HEK293T (cell line): ENCODE measurements at regions not wholly inside any gene's neighbourhood (a gene's known extent, or its start where the extent isn't known, plus 50 kb on each side); places are given as distances from the start of the nearest gene placed in this dataset.

ENCODE experiments used
- CTCF ChIA-PET: fragments of 350-600 bp; formaldehyde crosslinking; extraction: SDS; loops from one replicate; lab custom pipeline; 2021; ENCODE audit warnings: antibody characterized with exemption, inconsistent platforms; lab: Yijun Ruan, JAX
- POLR2A ChIA-PET: fragments of 350-600 bp; formaldehyde crosslinking; extraction: SDS; loops from one replicate; lab custom pipeline; 2020; ENCODE audit warnings: antibody characterized with exemption, inconsistent platforms; lab: Yijun Ruan, JAX
- DNase-seq: peaks from one replicate; pipeline ENCODE4 v3.0.0; 2012; ENCODE audit warnings: mixed read lengths; ENCODE audit errors: extremely low spot score
- ARNT ChIP-seq: fragments of 450-650 bp; IDR thresholded peaks from 2 replicates; pipeline ENCODE4 v1.6.1; 2017; ENCODE audit warnings: mild to moderate bottlenecking
- BHLHE40 ChIP-seq: fragments of 450-650 bp; IDR thresholded peaks from 2 replicates; pipeline ENCODE4 v1.6.1; 2016; ENCODE audit warnings: mild to moderate bottlenecking, moderate library complexity, borderline replicate concordance
- CTBP1 ChIP-seq: fragments of 450-650 bp; IDR thresholded peaks from 2 replicates; pipeline ENCODE4 v1.6.1; 2016; ENCODE audit warnings: borderline replicate concordance
- ELF4 ChIP-seq: fragments of 450-650 bp; IDR thresholded peaks from 2 replicates; pipeline ENCODE4 v1.6.1; 2017; ENCODE audit warnings: antibody characterized with exemption
- FOXA1 ChIP-seq: fragments of 450-650 bp; IDR thresholded peaks from 2 replicates; pipeline ENCODE4 v1.6.1; 2016; ENCODE audit warnings: mild to moderate bottlenecking
- FOXK2 ChIP-seq: fragments of 450-650 bp; IDR thresholded peaks from 2 replicates; pipeline ENCODE4 v1.6.1; 2016; ENCODE audit warnings: mild to moderate bottlenecking
- FOXM1 ChIP-seq: fragments of 450-650 bp; IDR thresholded peaks from 2 replicates; pipeline ENCODE4 v1.6.1; 2017; ENCODE audit warnings: mild to moderate bottlenecking, borderline replicate concordance
- HDGF ChIP-seq: fragments of 450-650 bp; IDR thresholded peaks from 2 replicates; pipeline ENCODE4 v1.6.1; 2017; ENCODE audit warnings: antibody characterized with exemption, borderline replicate concordance
- L3MBTL2 ChIP-seq: fragments of 450-650 bp; conservative IDR thresholded peaks from 2 replicates; pipeline ENCODE4 v1.6.1; 2016; ENCODE audit warnings: mild to moderate bottlenecking
- LEF1 ChIP-seq: fragments of 450-650 bp; IDR thresholded peaks from 2 replicates; pipeline ENCODE4 v1.6.1; 2017; ENCODE audit warnings: mild to moderate bottlenecking, borderline replicate concordance
- NFRKB ChIP-seq: fragments of 450-650 bp; IDR thresholded peaks from 2 replicates; pipeline ENCODE4 v1.6.1; 2016; ENCODE audit warnings: mild to moderate bottlenecking, moderate library complexity
- PKNOX1 ChIP-seq: fragments of 450-650 bp; IDR thresholded peaks from 2 replicates; pipeline ENCODE4 v1.6.1; 2016
- SP1 ChIP-seq: fragments of 450-650 bp; IDR thresholded peaks from 2 replicates; pipeline ENCODE4 v1.6.1; 2017
- SUZ12 ChIP-seq: fragments of 450-650 bp; IDR thresholded peaks from 2 replicates; pipeline ENCODE4 v1.6.1; 2016; ENCODE audit warnings: mild to moderate bottlenecking
- TARDBP ChIP-seq: fragments of 450-650 bp; IDR thresholded peaks from 2 replicates; pipeline ENCODE4 v1.6.1; 2016
- ZNF384 ChIP-seq: fragments of 450-650 bp; IDR thresholded peaks from 2 replicates; pipeline ENCODE4 v1.6.1; 2016

GRCh38 chr6:137964876-137965275, 97.8 kb downstream of the TNFAIP3 start:
- TF ChIP-seq BHLHE40 (no peak), LEF1 (no peak), FOXM1 (no peak), PKNOX1 (no peak), SUZ12 (no peak), CTBP1 (no peak), TARDBP (no peak), ARNT (no peak), FOXK2 (no peak), HDGF (no peak), ZNF384 (no peak), ELF4 (no peak)
- DNase-seq: no peak
- CTCF ChIA-PET: no interaction called here
- POLR2A ChIA-PET: no interaction called here

GRCh38 chr6:137967689-137968454, 100.8 kb downstream of the TNFAIP3 start:
- ChIA-PET POLR2A (no interaction called here), CTCF (interaction anchor here (1.5 kb wide), 1 partner anchor 23 kb away, joined by 5 read pairs; no protein-coding TSS in a partner anchor)
- no peak for DNase-seq
- TF ChIP-seq SP1 (no peak), HDGF (no peak), FOXK2 (no peak)

DNA sequence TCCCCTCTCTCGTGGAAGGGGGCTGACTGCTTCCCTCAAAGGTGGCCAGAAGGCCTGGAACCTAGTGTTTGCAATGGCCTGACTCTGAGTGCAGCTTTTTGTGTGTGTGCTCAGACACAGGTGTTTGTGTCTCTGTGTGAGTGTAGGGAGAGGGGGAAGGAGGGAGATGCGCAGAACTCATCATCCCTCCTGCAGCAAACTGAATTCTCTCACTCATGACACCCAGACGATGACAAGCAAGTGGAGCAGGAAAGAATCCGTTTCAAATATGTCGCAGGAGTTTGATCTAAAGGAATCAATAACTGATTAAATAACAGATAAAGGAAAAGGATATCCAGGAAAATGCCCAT, 101.4 kb downstream of the TNFAIP3 start:
- CTCF ChIA-PET: no interaction called here
- DNase-seq: no peak
- POLR2A ChIA-PET: no interaction called here
- no peak for TF ChIP-seq L3MBTL2
- no peak for TF ChIP-seq BHLHE40
- no peak for TF ChIP-seq ARNT
- no peak for TF ChIP-seq SP1
- no peak for TF ChIP-seq CTBP1
- TF ChIP-seq FOXK2: no peak
- TF ChIP-seq FOXM1: no peak
- no peak for TF ChIP-seq NFRKB
- TF ChIP-seq TARDBP: no peak
- TF ChIP-seq FOXA1: no peak
- TF ChIP-seq ZNF384: no peak
- no peak for TF ChIP-seq SUZ12
- TF ChIP-seq LEF1: no peak
- no peak for TF ChIP-seq HDGF
- TF ChIP-seq ELF4: no peak
- TF ChIP-seq PKNOX1: no peak

DNA sequence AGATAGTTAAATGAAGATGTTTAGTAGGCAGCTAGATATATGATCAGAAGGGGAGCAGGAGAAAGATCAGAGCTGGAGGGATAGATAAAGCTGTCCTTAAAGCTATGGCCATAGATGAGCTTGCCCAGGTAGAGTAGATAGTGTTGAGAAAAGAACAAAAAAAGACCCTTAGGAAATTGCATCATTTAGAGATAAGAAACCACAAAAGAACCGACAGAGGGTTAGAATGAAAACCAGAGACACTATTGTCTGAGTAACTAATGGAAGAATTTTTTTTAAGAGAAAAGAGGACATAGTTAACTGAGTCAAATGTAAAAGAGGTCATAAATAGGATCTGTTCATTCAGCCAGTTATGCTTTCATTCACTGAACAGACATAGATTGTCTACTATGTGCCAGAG, 101.8 kb downstream of the TNFAIP3 start:
- ChIA-PET CTCF (no interaction called here), POLR2A (no interaction called here)

GRCh38 chr6:137969874-137970273, 102.8 kb downstream of the TNFAIP3 start:
- TF ChIP-seq SUZ12 (no peak), CTBP1 (no peak; the same call in 1 of the 2 replicates), HDGF (no peak), FOXM1 (no peak), NFRKB (no peak), LEF1 (no peak), ZNF384 (no peak), PKNOX1 (no peak), L3MBTL2 (no peak), TARDBP (no peak), ARNT (no peak), BHLHE40 (no peak), ELF4 (no peak), SP1 (no peak), FOXA1 (no peak), FOXK2 (no peak)
- CTCF ChIA-PET: no interaction called here

More for the DNA sequence above, 101.8 kb downstream of the TNFAIP3 start:
- TF ChIP-seq L3MBTL2 (no peak), HDGF (no peak), TARDBP (no peak), FOXM1 (no peak), SUZ12 (no peak), CTBP1 (no peak)
- DNase-seq: no peak

GRCh38 chr6:137970368-137970767, 103.3 kb downstream of the TNFAIP3 start:
- DNase-seq: no peak
- POLR2A ChIA-PET: no interaction called here
- no peak for TF ChIP-seq ZNF384
- no peak for TF ChIP-seq LEF1
- TF ChIP-seq ELF4: no peak
- no peak for TF ChIP-seq FOXA1
- TF ChIP-seq SP1: no peak
- TF ChIP-seq FOXK2: no peak
- no peak for TF ChIP-seq NFRKB
- TF ChIP-seq FOXM1: no peak
- TF ChIP-seq HDGF: no peak
- TF ChIP-seq BHLHE40: no peak
- no peak for TF ChIP-seq PKNOX1
- CTCF ChIA-PET: interaction anchor here (0.6 kb wide), 1 partner anchor 11 kb away, joined by 3 read pairs; no protein-coding TSS in a partner anchor

More at GRCh38 chr6:137969874-137970273, 102.8 kb downstream of the TNFAIP3 start:
- POLR2A ChIA-PET: no interaction called here
- DNase-seq: no peak
